SH-SY5Y (cell line): ENCODE measurements at regions not wholly inside any gene's neighbourhood (a gene's known extent, or its start where the extent isn't known, plus 50 kb on each side); places are given as distances from the start of the nearest gene placed in this dataset.

Experiments used
- GATA2 ChIP-seq: IDR thresholded peaks from 2 replicates; pipeline ENCODE4 v1.6.1; 2011; ENCODE audit warnings: mild to moderate bottlenecking, low read depth, low read length
- GATA3 ChIP-seq: IDR thresholded peaks from 2 replicates; pipeline ENCODE4 v1.6.1; 2011; ENCODE audit warnings: low read depth, mild to moderate bottlenecking, low read length, moderate library complexity

DNA sequence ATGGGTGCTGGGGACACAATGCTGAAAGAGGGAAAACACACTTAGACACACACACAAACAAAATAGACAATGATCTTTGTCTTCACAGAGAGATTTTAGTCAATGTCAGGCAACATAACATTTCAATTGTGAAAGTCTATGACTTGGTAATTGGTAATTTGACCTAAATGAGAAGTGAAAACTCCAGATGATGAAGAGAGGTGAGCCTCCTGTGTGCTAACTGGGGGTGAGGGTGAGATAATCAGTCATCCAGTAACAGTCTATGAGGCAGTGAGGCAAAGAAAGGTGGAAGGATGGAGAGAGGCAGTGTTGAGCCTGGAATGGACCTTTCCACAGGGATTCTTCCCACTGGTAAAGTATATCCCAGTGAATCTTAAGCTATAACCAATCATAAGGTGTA is 744.2 kb downstream of the MAFB start:
- TF ChIP-seq GATA2 = no peak
- TF ChIP-seq GATA3 = no peak
